HUDEP-2 (cell line): ENCODE measurements at regions not wholly inside any gene's neighbourhood (a gene's known extent, or its start where the extent isn't known, plus 50 kb on each side); places are given as distances from the start of the nearest gene placed in this dataset.
"Not testable (repeated sequence)": the region's sequence is repeated elsewhere in the genome, so short reads cannot be mapped to it uniquely, and the experiment has no call there.

Experiments used
- DNase-seq, 76 experiments: peaks; one replicate each; lab custom pipeline; 2025; ENCODE audit not compliant: unreplicated experiment in 76 of 76; lab: John Stamatoyannopoulos, UW

DNA sequence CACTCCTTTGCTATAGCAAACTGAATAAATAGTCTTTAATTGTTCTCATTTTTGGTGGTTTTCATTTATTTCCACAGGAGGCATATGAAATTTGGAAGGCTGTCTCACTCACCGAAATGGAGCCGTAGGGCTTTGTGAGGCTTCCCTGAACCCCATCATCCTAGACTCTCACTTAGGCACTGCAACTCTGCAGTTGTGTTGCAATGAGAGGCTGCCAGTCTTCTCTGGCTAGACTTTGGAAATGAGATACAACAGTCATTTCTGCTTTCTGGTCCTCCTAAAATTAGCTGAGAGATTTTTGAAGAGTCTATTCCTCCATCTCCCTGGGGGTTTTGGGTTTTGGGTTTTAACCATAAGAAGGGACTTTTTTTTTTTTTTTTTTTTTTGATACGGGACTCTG lies 146.5 kb downstream of the SH3BGRL start:
- DNase-seq = no peak

DNA sequence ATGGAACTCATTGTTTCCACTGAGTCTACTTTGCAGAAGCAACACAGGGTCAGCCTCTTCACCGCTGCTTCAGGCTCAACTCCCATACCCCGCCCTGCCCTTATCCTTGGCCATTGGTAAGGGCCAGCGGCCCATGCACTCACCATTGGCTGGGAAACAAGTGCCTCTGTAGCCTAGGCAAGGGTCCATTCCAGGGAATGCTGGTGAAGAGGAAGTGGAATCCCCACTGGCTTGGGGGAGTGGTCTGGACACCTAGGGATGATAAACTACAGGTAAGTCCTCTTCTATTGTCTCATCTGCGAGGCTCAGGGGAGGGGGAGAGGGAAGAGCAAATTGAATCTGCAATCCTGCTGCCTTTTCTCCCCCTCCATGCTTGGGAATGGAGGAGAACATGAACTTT lies 153.1 kb downstream of the SH3BGRL start:
- no peak for DNase-seq

DNA sequence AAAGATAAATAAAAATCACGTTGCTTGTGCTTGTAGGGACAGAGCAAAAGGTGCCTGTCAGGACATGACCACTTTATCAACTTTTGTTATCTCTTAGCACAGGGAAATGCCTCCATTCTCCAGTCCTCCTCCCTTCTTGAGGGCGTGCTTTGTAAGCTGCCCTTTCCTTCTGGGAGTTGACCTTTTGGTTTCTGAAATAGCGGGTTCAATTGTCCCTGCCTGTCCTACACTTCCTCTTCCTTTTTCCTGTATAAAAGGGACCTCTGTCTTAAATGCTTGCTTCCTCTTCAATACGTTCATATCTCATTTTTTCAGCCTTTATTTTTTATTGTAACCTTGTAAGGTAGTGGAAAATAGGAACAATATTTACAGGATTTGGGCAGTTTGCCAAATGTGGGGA lies 153.5 kb downstream of the SH3BGRL start:
- DNase-seq = no peak

DNA sequence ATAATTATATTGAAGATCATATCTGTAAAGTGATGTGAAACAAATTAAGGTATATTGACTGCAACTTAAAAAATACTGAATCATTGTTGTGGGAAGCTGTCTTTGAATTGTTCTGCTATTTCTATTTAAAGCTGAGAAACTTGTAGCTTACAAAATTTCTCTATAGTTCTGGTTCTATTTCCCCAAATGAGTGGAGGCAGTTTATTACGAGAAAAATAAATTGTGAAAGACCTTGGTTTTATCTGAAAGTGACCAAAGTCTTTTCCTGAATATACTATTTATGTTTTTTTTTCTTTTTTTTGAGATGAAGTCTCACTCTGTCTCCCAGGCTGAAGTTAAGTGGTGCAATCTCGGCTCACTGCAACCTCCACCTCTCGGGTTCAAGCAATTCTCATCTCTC lies 165.4 kb downstream of the SH3BGRL start:
- no peak for DNase-seq

DNA sequence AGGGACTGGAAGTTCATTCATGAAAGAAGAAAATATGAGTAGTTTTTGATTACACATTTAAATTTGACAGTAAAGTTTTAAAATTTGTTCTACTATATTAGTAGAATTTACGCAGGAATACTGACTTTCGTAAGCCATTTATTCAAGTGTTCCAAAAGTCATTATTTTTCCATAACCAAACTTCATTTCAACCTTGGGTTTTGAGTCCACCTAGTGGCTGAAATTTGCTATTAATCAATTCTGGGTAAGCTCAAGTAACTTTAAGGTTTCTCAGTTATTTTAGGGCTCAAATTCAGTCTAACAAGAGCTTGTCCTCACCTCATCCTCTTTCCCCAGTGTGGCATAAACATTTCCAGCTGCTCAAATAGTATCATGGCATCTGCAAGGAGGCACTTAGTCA lies 175.4 kb downstream of the SH3BGRL start:
- peak in 14 of 76 experiments; percentile 0 to 22 (median 1) for DNase-seq

DNA sequence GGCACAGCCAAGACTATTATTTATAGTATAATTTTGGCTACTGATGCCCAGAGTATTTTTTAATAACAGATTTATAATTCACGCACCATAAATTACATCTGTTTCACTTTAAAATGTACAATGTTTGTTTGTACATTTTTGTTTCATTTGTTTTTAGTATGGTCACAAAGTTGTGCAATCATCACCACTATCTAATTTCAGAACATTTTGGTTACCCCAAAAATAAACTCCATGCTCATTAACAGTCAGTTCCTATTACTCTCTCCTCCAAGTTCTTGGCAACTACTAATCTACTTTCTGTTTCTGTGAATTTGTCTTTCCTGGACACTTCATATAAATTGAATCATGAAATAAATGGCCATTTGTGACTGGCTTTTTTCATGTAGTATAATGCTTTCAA lies 176.7 kb downstream of the SH3BGRL start:
- no peak for DNase-seq

DNA sequence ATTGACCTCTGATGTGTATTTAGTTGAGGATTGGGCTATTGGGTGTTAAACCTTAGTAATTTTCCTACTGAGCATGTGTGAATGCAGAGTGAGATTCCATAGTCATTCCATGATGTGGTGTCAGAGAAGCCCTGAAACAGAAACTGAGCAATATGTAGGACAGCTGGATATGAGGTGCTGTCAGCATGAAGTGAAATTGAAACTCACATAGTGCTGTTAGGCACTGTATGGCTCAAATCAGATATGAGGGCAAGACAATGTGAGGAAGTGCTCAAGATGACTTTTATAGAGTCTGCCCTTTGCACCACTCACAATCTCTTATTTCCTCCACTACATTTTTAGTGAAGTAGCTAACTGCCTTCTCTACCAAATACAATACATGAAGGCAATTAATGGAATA lies 188.3 kb downstream of the SH3BGRL start:
- DNase-seq = no peak

DNA sequence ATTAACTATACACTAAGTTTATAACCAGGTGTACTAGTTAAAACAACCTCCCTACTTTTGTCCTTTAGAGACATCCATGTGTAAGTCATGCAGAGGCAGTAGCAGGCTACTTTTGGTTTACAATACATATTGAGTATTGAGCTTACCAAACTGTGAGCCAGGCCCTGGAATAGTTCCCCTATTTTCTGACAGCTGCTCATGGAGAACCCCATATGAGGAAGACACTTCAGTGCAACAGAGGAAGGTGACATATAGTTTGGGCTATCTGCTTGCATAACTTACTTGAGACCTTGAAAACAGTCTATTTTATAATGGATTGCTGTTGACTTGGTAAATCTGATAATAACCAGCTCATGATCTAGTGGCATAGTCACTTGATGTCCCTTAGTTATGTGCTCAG lies 190.5 kb downstream of the SH3BGRL start:
- no peak for DNase-seq

DNA sequence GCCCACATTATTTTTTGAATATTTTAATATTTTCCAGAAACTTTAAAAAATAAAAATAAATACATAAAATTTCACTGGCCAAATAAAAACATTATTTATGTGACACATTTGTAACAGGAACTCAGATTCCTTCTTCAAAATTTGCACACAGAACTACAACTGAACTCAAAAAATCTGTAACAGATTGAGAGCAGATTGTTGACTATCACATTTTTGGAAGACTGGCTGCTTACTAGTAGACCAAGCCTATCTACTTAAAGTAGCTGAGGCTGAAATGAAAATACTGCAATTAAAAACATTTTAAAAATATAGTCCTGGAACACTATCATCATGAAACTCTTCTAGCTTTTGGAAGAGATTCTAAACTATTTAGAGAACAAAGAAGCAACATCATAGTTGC lies 203.9 kb downstream of the SH3BGRL start:
- DNase-seq = no peak

DNA sequence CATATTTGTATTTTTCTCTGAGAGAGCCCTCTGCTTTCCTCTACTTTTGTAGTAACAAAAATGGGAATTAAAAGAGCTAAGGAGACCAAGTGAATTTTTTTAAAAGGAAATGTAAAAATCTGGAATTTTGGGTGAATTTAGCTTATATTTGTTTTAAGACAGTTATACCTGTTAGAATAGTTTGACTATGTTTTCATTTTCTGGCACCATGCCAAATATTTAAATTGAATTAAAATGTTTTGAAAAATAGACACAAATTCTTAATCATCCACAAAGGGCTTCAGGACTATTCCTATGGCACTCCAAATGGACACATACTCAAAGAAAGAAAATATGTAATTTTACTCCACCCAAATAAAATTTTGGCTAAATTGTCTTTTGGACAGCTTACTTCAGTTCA lies 209.6 kb downstream of the SH3BGRL start:
- DNase-seq = no peak

DNA sequence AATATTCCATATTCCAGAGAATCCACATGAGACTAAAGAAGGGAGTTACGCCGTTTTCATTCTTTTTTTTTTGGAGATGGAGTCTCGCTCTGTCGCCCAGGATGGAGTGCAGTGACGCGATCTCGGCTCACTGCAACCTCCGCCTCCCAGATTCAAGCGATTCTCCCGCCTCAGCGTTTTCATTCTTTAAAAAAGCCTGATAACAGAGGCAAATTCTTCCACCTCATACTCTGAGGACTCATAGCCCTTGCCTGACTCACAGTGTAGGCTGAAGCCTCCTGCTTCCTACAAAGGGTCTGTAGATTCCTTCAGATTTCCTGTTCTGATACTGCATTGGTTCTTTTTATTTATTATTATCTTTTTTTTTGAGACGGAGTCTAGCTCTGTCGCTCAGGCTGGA lies 210.5 kb downstream of the SH3BGRL start:
- DNase-seq = no peak

DNA sequence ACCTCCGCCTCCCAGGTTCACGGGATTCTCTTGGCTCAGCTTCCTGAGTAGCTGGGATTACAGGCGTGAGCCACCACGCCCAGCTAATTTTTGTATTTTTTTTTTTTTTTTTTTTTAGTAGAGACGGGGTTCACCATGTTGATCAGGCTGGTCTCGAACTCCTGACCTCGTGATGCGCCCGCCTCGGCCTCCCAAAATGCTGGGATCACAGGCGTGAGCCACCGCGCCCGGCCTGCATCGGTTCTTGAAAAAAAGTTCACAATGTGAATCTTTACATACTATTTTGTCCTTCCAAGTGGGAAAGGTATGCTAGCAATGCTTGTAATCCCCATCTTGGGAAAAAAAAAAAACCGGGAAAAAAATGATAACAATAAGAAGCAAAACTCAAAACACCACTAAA lies 211.0 kb downstream of the SH3BGRL start:
- DNase-seq = not testable (repeated sequence)

DNA sequence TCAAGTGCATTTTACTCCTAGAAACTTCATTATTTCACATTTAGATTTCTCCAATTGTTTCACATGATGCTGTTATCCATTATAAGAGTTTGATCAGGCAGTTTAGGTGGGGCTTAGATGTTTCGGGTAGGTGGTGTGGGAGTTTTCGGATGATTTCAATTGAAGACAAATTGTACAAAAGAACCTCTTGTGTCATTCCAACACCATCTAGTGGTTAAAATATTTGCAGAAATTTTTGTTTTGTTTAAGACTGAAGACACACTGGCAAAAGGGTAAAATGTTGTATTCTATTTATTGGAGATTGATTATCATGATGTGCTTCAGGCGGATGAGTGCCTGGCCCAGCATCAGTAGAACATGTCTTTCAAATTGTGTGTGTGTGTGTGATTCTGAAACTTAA lies 212.7 kb downstream of the SH3BGRL start:
- peak in 23 of 76 experiments; percentile 0 to 34 (median 6) for DNase-seq
